Fibroblast of lung (primary cell): ENCODE measurements at regions not wholly inside any gene's neighbourhood (a gene's known extent, or its start where the extent isn't known, plus 50 kb on each side); places are given as distances from the start of the nearest gene placed in this dataset.

ENCODE experiments used
- DNase-seq, 2 donors: peaks; one replicate each; pipeline versions ENCODE4 v3.0.0 to v3.0.0-alpha.2; 2010; ENCODE audit warnings: low read depth in 2 of 2
- H2AFZ ChIP-seq: 2 replicates; pipeline ENCODE4 v1.5.1; 2012; ENCODE audit warnings: low read length, control low read depth, inconsistent platforms
- H3K27ac ChIP-seq: 2 replicates; pipeline ENCODE4 v1.5.1; 2011; ENCODE audit warnings: low read length, control low read depth; ENCODE audit not compliant: insufficient read depth
- H3K27me3 ChIP-seq: 2 replicates; pipeline ENCODE4 v1.5.1; 2011; ENCODE audit warnings: mild to moderate bottlenecking, low read length; ENCODE audit not compliant: control insufficient read depth, insufficient read depth
- H3K36me3 ChIP-seq: 2 replicates; pipeline ENCODE4 v1.5.1; 2011; ENCODE audit warnings: low read length; ENCODE audit not compliant: control insufficient read depth, insufficient read depth
- H3K4me1 ChIP-seq: 2 replicates; pipeline ENCODE4 v1.5.1; 2011; ENCODE audit warnings: low read length; ENCODE audit not compliant: control insufficient read depth, insufficient read depth; ENCODE audit errors: extremely low read depth
- H3K4me2 ChIP-seq: 2 replicates; pipeline ENCODE4 v1.5.1; 2011; ENCODE audit warnings: low read length, control low read depth; ENCODE audit not compliant: insufficient read depth; ENCODE audit errors: extremely low read depth
- H3K4me3 ChIP-seq, 4 experiments: fragments of 200-600 bp in 1 of 4; sonication (generic) in 1 of 4; replicated peaks in 1 of 4; 2 replicates each; pipeline ENCODE4 v1.5.1; 2011 to 2016; ENCODE audit warnings: low read length in 4 of 4, low read depth in 3 of 4, mild to moderate bottlenecking in 3 of 4, control low read depth in 2 of 4, inconsistent platforms in 1 of 4, mixed read lengths in 1 of 4; ENCODE audit not compliant: insufficient read depth in 1 of 4; ENCODE audit errors: control extremely low read depth in 1 of 4
- H3K79me2 ChIP-seq: 2 replicates; pipeline ENCODE4 v1.5.1; 2012; ENCODE audit warnings: mild to moderate bottlenecking, low read length, inconsistent platforms; ENCODE audit not compliant: control insufficient read depth, insufficient read depth
- H3K9ac ChIP-seq: 2 replicates; pipeline ENCODE4 v1.5.1; 2011; ENCODE audit warnings: mild to moderate bottlenecking, low read length, control low read depth; ENCODE audit not compliant: insufficient read depth
- H3K9me3 ChIP-seq: 2 replicates; pipeline ENCODE4 v1.5.1; 2012; ENCODE audit warnings: low read depth, low read length; ENCODE audit not compliant: control insufficient read depth, insufficient read depth
- H4K20me1 ChIP-seq: 2 replicates; pipeline ENCODE4 v1.5.1; 2011; ENCODE audit warnings: low read length; ENCODE audit not compliant: control insufficient read depth, insufficient read depth; ENCODE audit errors: extremely low read depth
- CTCF ChIP-seq, 2 donors: IDR thresholded peaks in 1 of 2; conservative IDR thresholded peaks in 1 of 2; 1 replicate in 1 of 2; 2 replicates in 1 of 2; pipeline ENCODE4 v1.5.1; 2011 to 2012; ENCODE audit warnings: low read length in 2 of 2, control low read depth in 1 of 2, inconsistent platforms in 1 of 2, low read depth in 1 of 2, mild to moderate bottlenecking in 1 of 2
- EZH2 ChIP-seq: IDR thresholded peaks from 2 replicates; pipeline ENCODE4 v1.5.1; 2012; ENCODE audit warnings: low read length, control low read depth, mild to moderate bottlenecking; ENCODE audit errors: missing control alignments

- H3K4me3 ChIP-seq: no peak overlapping the region
- no peak for DNase-seq
- no peak overlapping the region for H3K9ac ChIP-seq
- no peak overlapping the region for H2AFZ ChIP-seq
- H3K4me2 ChIP-seq: no peak overlapping the region
- no peak for TF ChIP-seq CTCF (conservative IDR thresholded peaks at IDR 0.05 in 1 of 2, IDR thresholded peaks at IDR 0.05 in 1 of 2; ENCODE audit: low read depth in 1 of 2, low read length in 2 of 2)
- no peaks in the 10 kb centered on the region for H4K20me1 ChIP-seq
- H3K36me3 ChIP-seq: no peaks in the 10 kb centered on the region
- H3K79me2 ChIP-seq: no peaks in the 10 kb centered on the region
- H3K4me1 ChIP-seq: no peaks in the 10 kb centered on the region
- H3K9me3 ChIP-seq: no peaks in the 10 kb centered on the region
- no peak overlapping the region for H3K27ac ChIP-seq
- no peaks in the 10 kb centered on the region for H3K27me3 ChIP-seq
Observed at GRCh38 chr15:100714034-100714748, 111.8 kb downstream of the ASB7 start.

GRCh38 chr15:100714749-100715342 lies 112.5 kb downstream of the ASB7 start:
- Histone ChIP-seq H3K27me3 (no peaks in the 10 kb centered on the region), H3K36me3 (no peaks in the 10 kb centered on the region), H3K9ac (no peak overlapping the region), H2AFZ (no peak overlapping the region), H3K4me3 (no peak overlapping the region), H3K79me2 (no peaks in the 10 kb centered on the region), H3K4me1 (no peaks in the 10 kb centered on the region), H4K20me1 (no peaks in the 10 kb centered on the region), H3K4me2 (no peak overlapping the region), H3K27ac (no peak overlapping the region), H3K9me3 (no peaks in the 10 kb centered on the region)
- DNase-seq: no peak
- TF ChIP-seq EZH2: no peak
- no peak for TF ChIP-seq CTCF (conservative IDR thresholded peaks at IDR 0.05 in 1 of 2, IDR thresholded peaks at IDR 0.05 in 1 of 2; ENCODE audit: low read depth in 1 of 2, low read length in 2 of 2)

GRCh38 chr15:100715571-100716455 lies 113.4 kb downstream of the ASB7 start:
- peak in 1 of 2 donors; percentile 41 for DNase-seq
- Histone ChIP-seq H3K9ac (no peak overlapping the region), H3K79me2 (no peaks in the 10 kb centered on the region), H3K4me1 (peaks cover 2% of the 10 kb centered on the region), H2AFZ (no peak overlapping the region), H4K20me1 (no peaks in the 10 kb centered on the region), H3K9me3 (no peaks in the 10 kb centered on the region), H3K36me3 (no peaks in the 10 kb centered on the region), H3K27ac (no peak overlapping the region), H3K27me3 (no peaks in the 10 kb centered on the region), H3K4me2 (no peak overlapping the region), H3K4me3 (no peak overlapping the region)
- no peak for TF ChIP-seq CTCF (conservative IDR thresholded peaks at IDR 0.05 in 1 of 2, IDR thresholded peaks at IDR 0.05 in 1 of 2; ENCODE audit: low read depth in 1 of 2, low read length in 2 of 2)
- TF ChIP-seq EZH2: no peak
